CD4-positive, alpha-beta T cell treated with Interleukin-15 for 1 hour (primary cell): ENCODE measurements at regions not wholly inside any gene's neighbourhood (a gene's known extent, or its start where the extent isn't known, plus 50 kb on each side); places are given as distances from the start of the nearest gene placed in this dataset.

ENCODE experiments used
- DNase-seq: peaks from one replicate; pipeline ENCODE4 v3.0.0-alpha.2; 2020

DNA sequence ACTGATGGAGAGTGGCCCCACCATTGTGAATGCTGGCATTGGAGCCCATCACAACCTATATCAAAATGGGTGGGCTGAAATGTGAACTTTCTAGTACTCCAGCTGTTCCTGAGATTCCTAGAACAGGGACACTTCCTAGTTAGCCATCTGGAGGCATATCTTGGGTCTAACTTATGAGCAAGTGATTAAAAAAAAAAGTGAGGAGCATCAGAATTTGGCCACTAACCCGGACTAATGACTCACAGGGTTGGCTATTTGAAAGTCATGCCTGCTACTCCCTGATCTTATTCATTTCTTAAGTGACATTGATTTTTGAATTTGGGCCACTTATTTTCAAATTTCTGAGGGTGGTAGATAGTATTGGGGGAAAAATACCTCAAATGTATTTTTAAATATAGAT lies 216.6 kb downstream of the HRH4 start:
- no peak for DNase-seq

DNA sequence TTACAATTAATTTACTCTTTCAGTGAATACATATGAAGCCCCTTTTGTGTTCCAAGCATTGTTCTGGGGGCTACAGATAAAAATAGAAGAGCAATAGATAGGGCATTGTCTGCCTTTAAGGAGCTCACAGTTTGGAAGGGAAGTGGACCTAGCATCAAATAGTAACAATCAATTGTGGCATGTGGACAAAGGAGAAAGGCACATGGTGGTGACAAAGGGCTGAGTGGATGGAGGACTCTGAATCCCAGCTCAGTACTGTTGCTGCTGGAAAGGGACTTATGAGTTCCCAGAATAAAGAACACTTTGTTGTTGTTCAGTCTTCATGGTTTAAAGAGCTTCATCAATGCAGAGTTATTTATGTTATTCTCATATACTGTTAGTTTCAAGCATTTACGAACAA lies 217.7 kb downstream of the HRH4 start:
- no peak for DNase-seq

DNA sequence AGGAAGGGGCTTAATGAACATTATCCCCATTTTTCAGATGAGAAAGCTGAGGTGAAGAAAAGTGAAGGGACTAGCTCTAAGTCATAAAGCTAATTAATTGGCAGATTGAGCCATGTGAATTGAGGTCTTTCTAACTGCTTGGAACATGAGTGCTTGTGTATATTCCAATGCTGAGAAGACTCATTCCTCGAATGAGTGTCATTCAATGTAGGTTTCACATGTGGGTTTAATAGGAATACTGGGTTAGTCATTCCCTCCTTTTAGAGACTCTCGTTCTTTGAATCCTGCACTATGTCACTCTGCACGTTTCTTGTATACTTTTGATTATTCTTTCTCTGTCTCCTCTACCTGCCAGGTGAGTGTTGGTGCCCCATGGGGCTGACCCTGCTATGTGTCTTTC lies 218.2 kb downstream of the HRH4 start:
- no peak for DNase-seq

DNA sequence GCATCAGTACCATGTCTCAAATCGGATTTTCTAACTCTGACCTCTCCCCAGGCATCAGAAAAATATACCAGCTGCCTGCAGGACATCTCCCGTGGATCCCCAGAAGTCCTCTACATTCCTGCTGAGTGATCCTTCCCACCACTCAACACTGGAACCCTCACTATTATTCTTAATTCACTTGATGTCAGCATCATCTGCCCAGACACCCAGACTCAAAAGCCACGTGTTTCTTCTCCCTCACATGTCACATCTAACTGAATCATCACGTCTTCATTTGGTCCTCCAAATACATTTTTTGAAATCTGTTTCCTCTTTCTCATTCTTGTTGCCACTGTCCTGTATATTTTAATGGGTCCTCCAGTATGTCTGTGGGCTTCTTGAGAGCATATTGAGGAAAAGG lies 218.6 kb downstream of the HRH4 start:
- DNase-seq: no peak

DNA sequence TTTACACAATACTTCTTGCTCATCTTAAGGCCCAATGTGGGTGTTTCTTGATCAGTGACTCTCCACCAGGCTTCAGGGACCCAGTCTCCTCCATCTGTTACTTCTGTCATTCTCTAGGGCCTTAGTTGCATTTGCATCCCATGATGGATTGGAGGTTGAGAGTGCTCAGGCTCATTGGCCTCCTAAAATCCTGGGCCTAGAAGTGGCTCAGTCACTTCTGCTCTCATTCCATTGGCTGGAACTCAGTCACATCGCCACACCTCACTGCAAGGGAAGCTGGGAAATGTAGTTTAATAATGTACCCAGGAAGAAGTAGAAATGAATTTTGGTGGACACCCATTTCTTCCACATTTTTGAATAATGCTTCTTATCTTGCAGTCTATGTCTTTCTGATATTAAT lies 223.5 kb downstream of the HRH4 start:
- DNase-seq: no peak

DNA sequence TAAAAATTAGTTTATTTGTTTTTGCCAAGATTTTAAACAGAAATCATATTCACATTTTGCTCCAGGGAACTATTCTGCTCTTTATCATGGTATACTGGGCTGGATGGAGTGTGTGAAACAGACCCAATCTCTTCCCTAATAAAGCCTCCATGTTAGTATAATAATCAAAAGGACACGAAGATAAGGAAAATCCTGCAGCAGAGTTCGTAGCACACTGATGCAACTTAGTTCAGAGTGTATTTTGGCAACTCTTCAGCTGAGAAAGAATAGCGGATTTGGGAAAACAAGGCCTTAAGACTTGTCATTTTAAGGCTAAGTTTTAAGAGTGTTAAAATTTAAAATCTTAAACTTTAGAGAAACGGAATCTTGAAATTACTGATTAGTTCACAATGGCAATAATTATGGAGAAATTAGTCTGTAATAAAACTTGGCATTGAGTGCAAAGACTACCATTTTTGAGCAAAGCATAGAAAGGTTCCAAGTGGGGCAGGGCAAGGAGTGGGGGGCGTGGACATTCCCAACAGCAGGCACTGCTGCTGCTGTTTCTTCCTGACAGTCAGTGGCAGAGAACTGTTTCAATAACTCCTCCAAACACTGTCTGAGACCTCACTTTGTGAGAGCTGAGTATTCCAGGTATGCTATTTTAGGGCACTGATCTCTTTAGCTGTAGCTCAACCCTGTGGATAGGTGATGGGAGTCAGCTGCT lies 225.0 kb downstream of the HRH4 start:
- no peak for DNase-seq

DNA sequence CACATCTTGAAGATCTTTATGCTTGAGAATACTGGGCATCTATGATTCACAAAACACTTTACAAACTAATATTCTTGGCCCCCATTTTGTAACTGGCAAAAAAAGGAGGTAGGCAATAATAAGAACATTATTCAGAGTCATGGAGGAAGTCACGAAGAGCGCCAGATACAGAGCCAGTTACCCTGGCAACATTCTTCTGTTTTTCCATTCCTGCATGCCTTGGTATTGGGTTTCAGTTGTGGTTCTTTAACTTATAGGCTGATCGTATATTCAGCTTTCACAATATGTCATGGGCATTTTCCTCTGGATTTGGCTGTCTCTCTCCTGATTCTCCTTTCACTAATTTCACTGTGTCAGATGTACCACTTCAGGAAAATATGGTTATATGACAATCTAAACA lies 234.7 kb downstream of the HRH4 start:
- no peak for DNase-seq

DNA sequence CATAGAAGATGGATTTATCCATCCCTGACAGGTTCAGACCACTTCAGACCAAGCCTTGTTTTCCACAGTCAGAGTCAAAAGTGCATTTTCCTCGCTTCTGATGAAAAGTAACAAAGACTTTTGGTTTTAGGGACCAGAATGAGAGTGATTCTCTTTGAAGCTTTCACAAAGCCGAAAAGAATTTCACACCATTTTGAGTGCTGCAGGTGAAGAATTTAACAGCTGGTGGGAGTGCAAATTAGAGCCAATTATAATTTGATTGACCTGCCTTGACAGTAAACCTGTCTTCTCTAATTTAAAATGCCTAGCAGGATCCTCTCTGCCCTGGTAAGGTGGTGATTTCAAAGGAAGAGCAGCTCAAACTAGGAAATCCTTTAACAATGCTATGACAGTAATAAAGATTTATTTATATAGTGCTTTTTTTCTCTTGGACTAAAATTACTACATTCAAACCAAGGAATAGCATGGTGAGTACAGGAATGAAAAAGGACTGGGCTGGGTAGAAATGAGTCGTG lies 241.6 kb downstream of the HRH4 start:
- no peak for DNase-seq

DNA sequence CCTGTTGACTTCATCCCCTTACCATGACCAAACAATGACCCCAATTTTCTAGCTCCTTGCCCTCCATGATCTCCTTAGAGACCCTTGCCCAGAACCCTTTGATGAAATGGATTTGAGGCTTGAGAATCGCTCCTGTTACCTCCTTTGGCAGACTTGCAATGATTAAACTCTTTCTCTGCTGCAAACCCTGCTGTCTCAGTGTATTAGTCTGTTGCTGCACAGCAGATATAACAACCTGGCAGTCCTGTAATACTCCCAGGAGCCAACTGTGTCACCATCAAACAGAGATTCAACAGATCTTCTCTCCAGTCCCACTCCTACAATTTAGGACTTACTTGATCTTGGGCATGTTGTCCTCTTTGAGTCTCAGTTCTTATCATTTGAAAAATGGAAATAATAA lies 242.9 kb downstream of the HRH4 start:
- DNase-seq: no peak

DNA sequence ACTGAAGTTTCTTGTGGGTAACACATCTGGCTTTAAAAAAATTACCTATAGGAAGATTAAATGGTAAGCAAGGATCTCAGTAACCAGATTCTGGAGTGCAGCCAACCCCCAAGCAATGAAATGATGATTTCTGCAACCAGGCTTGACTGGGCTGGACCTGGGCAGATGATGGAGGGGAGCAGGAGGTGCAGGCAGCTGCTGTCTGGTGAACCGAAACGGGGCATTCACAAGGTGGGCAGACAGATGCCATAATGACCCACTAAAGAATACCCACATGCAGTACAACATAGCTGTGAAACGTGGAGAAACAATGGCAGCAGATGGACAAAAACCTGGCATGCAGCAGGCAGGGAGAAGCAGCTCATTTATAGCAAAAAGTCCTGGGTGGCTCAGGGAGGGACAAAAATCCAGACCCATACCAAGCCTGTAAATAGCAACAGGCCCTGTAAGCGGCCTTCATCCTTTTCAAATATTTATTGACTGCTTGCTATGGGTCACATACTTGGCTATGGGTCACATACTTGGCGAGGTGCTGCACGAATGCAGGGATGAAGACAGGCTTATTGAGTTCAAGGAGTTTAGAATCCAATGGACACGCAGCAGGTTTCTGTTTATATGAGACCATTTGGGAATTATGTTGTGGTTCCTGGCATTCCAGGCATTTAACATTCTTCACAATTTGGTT lies 244.7 kb downstream of the HRH4 start:
- DNase-seq: no peak

DNA sequence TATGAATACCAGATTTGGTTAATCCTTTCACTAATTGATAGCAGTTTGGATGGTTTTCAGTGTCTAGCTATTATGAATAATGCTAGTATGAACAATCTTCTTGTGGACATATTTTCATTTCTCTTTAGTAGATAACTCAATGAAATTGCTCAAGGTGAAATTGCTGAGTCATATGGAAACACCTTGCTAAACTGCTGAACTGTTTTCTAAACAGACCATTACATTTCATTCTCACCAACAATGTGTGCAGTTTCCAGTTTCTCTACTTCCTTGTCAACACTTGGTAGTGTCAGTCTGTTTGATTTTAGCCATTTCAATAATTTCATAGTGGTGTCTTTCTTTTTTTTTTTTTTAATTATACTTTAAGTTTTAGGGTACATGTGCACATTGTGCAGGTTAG lies 250.0 kb downstream of the HRH4 start:
- DNase-seq: no peak

DNA sequence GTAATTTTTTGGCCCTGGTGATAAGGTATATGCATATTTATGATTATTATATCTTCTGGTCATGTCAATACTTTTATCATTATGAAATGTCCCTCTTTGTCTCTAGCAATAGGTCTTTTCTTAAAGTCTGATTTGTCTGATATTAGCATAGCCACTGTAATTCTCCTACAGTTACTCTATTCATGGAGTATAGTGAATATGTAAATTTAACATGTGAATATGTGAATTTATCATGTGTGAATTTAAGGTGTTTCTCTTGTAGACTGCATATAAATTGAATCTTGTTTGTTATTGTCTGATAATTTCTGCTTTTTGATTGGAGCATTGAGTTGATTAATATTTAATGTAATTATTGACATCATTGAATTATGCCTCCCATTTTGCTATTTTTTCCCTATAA lies 259.4 kb downstream of the HRH4 start:
- DNase-seq: no peak

DNA sequence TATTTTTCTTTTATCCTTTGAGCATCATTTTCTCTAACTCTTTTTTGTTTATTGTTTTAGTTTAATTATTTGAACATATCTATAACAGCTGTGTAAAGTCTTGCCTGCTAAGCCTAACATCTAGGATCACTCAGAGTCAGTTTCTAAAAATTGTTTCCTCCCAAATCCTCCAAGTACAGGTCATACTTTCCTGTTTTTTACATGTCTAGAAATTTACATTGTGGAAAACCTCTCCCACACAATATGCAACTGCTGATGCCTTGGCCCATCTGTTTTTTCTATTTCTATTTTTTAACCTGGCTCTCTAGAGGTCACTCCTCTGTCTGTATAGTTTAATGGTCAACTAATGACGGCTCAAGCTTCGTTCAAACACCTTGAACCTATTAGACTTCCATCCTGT lies 261.0 kb downstream of the HRH4 start:
- DNase-seq: no peak

DNA sequence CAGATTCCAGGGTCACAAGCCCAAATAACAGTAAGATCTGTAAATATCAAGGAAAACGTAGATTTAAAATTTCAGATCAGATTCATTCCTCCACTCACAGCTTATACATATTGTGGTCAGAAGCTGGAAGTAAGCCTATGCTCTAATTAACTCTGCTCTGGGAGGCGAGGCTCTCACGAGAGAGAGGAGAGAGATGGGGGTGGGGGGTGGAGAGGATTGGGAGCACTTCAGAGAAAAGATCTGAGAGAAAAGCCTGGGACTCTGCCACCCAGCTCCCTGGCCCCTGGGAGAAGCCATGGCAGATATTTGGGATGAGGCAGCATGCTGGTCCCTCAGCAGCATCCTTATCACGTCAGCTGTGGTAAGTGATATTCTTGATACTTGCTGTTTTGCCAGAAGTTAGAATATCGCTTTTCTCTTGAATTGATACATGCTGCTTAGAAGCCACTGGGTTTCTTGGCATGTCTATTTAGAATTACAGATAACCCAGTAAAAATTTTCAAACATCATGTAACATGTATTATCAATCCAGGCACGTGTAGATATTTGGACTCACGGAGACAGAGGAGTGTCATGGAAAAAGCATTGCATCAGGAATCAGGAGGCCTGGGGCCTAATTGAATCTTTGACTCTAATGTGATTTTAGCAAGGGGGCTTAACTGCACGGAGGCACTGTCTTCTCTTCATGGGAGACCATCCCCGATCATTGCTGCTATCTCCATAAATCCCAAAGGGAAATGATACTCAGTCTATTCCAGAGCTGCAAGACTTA lies 265.4 kb downstream of the HRH4 start:
- no peak for DNase-seq

DNA sequence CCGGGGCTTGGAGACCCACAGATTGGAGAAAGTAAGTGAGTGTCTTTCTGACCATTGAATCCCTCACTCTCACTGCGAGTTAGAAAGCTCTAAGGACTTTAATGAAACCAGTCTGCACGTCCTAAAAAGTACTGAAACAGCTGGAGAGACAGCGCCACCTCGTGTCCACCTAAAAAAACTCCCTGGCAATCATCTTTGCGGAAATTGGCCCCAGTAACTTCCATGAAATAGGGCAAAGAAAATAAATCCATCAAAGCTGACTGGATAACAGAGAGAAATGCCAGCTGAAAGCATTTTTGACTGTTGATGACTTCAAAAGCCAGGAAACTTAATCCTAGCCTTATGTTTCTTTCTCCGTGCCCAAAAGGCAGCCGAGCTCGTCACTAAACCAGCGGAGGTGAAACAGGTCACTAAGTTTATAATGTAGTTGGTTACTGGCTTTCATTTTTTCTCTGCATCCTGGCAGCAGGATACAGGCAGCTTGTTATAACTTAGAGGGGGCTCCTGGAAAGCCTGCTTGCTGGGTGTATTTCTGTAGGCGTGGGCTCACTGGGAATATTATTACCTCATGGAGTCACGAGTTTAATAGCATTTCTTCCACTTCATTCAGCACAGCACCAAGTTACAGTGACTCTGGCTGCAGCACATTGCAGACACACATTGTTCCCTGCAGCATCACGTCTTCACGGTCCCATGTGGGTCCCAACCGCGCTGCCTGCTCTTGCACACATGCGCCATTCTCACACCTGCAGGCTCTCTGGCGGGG lies 266.5 kb downstream of the HRH4 start:
- peak; percentile 37 for DNase-seq

DNA sequence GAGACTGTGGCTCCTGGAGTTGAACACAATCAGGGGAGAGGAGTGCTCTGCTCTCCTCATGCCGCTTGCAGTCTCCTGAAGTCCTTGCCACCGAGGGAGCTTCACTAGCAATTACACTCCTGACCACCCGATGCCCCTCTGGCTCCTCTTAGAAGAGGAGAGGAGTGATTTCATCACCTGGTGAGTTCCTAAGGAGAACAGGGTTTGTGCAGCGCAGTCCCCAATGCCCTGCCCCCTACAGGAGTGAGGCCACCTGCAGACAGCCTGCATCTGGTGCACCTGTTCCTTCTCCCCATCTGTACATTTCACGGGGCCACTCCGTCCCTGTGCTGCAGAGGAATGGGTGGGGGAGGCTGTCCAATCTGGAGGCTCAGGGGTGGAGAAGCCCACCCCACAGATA lies 267.2 kb downstream of the HRH4 start:
- no peak for DNase-seq

DNA sequence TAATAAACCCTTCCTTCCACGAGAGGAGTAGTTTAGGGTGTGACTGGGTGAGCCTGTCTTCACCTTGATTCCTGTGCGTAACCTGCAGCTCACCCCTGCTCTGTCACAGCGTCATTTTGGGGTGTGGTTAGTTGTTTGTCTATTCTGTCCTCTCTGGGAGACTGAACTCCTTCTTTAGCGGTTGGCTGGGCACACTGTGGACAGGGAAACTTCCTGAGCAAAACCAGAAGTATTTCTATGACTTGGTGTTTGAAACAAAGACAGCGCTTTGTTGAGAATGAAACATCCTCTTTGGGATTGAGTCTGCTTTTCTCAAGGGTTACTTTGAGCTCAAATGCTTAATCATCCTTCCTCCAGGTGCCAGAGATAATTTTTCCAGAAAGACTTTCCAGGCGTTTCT lies 270.7 kb downstream of the HRH4 start:
- no peak for DNase-seq

DNA sequence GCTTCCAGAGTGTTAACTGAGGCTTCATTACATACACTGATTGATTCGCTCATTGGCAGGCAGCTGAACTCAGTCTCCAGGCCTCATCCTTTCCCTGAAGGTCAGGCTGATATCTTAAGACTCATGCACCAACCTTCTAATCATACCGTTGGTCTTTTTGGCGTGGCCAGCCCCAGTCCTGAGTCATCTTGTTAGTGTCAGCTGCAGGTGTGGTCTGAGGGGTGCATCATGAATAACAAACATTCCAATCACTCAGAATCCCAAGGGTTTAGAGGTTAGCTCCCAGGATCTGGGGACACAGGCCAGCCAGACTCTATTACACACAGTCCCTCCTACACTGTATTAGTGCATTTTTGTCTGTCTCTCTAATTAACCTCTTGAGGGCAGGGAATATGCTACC lies 271.5 kb downstream of the HRH4 start:
- no peak for DNase-seq

DNA sequence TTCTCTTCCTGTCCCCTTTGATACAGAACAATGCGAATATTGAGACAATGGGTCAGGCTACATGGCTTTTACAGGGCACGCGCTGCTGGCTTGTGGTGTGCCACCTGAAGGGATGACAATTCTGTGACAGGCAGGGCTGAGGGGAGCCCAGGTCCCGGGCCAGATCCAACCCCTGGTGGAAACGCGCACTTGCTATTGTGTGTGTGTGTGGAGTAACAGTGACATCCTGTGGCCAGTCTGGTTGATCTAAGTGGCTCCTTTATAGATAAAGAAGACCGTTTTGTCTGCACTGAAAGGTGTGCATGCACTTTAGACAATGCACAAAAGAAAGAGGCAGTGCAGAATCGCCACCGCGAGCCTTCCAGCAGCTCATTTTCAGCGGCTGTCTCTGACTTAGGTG lies 273.6 kb downstream of the HRH4 start:
- DNase-seq: no peak

DNA sequence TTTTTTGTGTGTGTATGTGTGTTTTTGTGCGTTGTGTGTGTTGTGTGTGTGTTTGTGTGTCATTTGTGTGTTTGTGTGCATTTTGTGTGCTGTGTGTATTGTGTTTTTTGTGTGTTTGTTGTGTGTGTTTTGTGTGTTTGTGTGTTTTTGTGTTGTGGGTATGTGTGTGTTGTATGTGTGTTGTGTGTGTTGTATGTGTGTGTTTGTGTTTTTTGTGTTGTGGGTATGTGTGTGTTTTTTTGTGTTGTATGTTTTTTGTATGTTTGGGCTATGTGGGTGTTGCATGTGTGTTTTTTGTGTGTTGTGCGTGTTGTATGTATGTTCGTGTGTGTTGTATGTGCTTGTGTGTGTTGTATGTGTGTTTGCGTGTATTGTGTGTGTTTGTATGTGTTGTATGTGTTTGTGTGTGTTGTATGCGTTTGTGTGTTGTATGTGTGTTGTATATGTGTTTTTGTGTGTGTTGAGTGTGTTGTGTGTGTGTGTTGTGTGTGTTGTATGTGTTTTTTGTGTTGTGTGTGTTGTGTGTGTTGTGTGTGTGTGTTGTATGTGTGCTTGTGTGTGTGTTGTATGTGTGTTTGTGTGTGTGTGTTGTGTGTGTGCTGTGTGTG lies 275.3 kb downstream of the HRH4 start:
- DNase-seq: no peak

DNA sequence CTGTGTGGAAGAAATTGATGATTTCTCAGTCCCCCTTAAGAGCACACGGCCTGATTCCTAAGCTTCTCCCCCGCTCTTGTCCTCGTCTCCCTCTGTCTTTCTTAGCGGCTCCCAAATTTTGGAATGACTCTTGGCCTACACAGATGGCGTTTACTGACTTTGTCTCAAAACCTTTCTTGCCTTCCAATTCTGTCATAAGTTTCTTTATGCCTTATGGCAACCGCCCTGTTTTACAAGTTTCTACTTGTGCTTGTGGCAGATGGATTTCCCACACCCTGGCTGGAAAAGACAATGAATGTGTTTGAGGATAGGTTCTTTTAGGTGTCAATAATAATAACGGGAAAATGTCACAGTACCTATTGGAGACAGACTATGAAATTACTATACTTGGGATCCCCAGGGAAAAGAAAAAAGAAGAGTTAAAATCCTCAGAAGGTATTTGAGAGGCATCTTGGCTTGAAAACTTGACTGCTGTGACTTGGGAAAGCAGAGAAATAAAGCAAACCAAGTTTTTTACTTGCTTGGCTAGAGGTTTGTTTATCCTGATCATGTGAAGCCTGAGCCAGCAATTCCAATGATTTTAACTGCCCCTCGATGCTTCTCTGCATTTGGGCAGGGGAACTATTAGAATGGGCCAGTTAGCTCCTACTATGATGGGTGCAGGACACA lies 276.4 kb downstream of the HRH4 start:
- DNase-seq: no peak

DNA sequence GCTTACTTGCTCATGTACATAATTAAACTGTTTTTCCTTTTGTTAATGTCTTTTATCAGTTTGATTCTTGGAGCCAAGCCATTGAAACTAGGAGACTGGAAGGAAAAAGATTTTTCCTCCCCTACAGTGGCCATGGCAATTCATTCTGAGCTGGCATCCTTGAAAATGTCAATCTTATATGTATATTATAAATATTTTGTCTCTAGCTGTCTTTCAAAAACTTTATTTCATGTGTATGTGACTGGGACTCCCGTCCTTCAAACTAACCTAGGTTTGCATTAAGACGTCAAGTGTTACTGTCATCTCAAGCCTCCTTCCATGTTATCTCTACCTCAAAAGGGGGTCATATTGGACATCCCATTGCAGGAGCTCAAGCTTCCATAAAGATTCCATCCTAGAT lies 280.4 kb downstream of the HRH4 start:
- no peak for DNase-seq
